Left kidney (tissue), 1 donor: ENCODE measurements at regions not wholly inside any gene's neighbourhood (a gene's known extent, or its start where the extent isn't known, plus 50 kb on each side); places are given as distances from the start of the nearest gene placed in this dataset.

Experiments used
- DNase-seq: peaks from one replicate; pipeline ENCODE4 v3.0.0-alpha.2; 2013

- DNase-seq: no peak
These were observed 107.5 kb downstream of the CYSLTR2 start for GRCh38 chr13:48761256-48761655.

- peak; percentile 79 for DNase-seq
These were observed 115.5 kb downstream of the CYSLTR2 start for GRCh38 chr13:48769107-48769704.

- no peak for DNase-seq
These were observed 116.6 kb downstream of the CYSLTR2 start for GRCh38 chr13:48770372-48770771.

GRCh38 chr13:48772908-48773307 lies 119.2 kb downstream of the CYSLTR2 start:
- DNase-seq: no peak

- no peak for DNase-seq
These were observed 120.0 kb downstream of the CYSLTR2 start for GRCh38 chr13:48773531-48774275.

GRCh38 chr13:48775285-48775684 lies 121.6 kb downstream of the CYSLTR2 start:
- DNase-seq: no peak

- no peak for DNase-seq
These were observed 122.1 kb downstream of the CYSLTR2 start for GRCh38 chr13:48775804-48776203.

- DNase-seq: no peak
These were observed 122.7 kb downstream of the CYSLTR2 start for GRCh38 chr13:48776401-48776800.

- no peak for DNase-seq
These were observed 124.9 kb downstream of the CYSLTR2 start for GRCh38 chr13:48778610-48779009.

GRCh38 chr13:48780713-48781341 lies 127.1 kb downstream of the CYSLTR2 start:
- no peak for DNase-seq

GRCh38 chr13:48782429-48782840 lies 128.7 kb downstream of the CYSLTR2 start:
- no peak for DNase-seq

- no peak for DNase-seq
These were observed 129.5 kb downstream of the CYSLTR2 start for GRCh38 chr13:48783181-48783630.

- no peak for DNase-seq
These were observed 130.0 kb downstream of the CYSLTR2 start for GRCh38 chr13:48783695-48784230.

GRCh38 chr13:48784916-48785548 lies 131.3 kb downstream of the CYSLTR2 start:
- DNase-seq: no peak

- no peak for DNase-seq
These were observed 136.5 kb downstream of the CYSLTR2 start for GRCh38 chr13:48790199-48790598.

- no peak for DNase-seq
These were observed 137.2 kb downstream of the CYSLTR2 start for GRCh38 chr13:48790966-48791365.

- DNase-seq: no peak
These were observed 143.4 kb downstream of the CYSLTR2 start for GRCh38 chr13:48797127-48797526.

- no peak for DNase-seq
These were observed 144.0 kb downstream of the CYSLTR2 start for GRCh38 chr13:48797761-48798160.

- no peak for DNase-seq
These were observed 144.5 kb downstream of the CYSLTR2 start for GRCh38 chr13:48798180-48798579.

- DNase-seq: no peak
These were observed 147.5 kb downstream of the CYSLTR2 start for GRCh38 chr13:48801255-48801654.

GRCh38 chr13:48804821-48805601 lies 151.3 kb downstream of the CYSLTR2 start:
- no peak for DNase-seq

GRCh38 chr13:48806522-48806921 lies 152.8 kb downstream of the CYSLTR2 start:
- DNase-seq: no peak
